Limb (tissue), 2 donors: ENCODE measurements at regions not wholly inside any gene's neighbourhood (a gene's known extent, or its start where the extent isn't known, plus 50 kb on each side); places are given as distances from the start of the nearest gene placed in this dataset.
"Not testable (repeated sequence)": the region's sequence is repeated elsewhere in the genome, so short reads cannot be mapped to it uniquely, and the experiment has no call there.

ENCODE experiments used
- DNase-seq, 2 donors: peaks; one replicate each; pipeline ENCODE4 v3.0.0-alpha.2; 2016; ENCODE audit errors: extremely low spot score in 2 of 2

GRCh38 chr7:26958834-26959233 is 94.4 kb upstream of the SKAP2 start:
- no peak for DNase-seq

DNA sequence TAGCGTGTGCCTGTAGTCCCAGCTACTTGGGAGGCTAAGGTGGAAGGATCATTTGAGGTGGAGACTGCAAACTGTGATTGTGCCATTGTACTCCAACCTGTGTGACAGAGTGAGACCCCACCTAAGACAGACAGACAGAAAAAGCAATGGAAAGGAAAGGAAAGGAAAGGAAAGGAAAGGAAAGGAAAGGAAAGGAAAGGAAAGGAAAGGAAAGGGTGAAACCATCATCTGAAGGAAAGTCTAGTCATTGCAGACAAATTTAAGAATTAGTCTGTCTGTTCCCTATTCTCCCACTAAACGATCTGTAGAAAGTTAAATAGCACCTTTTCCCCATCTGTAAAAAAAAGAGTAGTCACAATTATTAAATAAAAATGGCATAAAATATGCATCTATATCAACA is 91.1 kb upstream of the SKAP2 start:
- DNase-seq, result no peak

- DNase-seq, result no peak
Measured at GRCh38 chr7:26954951-26955350, 90.6 kb upstream of the SKAP2 start.

DNA sequence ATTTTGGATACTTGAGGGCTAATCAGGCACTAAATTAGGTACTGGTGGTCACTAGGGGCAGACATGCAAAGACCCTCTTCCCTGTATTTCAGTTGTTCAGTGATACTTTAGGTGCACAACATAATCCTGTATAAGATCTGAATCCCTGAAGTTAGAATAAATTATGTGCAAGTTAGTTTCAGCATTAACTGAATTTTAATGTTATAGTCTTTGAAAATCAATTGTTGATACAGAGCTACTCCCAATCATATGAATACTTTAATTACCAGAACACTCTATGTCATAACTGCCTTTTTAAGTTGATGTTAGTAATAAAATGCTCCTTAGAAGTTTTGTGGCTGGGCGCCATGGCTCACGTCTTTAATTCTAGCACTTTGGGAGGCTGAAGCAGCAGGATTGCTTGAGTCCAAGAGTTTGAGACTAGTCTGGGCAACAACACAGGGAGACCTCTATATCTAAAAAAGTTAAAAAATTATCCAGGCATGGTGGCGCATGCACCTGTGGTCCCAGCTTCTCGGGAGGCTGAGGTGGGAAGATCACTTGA is 87.1 kb upstream of the SKAP2 start:
- DNase-seq, result no peak

DNA sequence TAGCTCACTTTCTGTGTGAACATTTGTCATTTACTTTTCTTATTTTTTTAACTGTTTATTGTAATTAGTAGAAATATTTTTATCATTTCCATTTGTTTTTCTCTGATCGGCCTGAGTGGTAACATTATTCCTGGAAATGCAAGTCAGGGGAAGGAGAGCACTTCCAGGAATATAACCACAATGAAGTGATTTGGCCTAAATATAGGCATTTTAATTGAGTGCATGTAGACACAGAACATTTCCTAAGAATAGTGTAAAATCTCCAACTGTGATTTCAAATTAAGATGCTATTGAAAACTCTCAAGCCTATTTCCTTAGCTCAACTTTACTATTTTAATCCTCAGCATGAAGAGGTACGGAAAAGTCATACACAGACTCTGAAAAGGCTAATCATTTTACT is 86.5 kb upstream of the SKAP2 start:
- DNase-seq, result no peak

- DNase-seq, result no peak
Measured at GRCh38 chr7:26949319-26949718, 84.9 kb upstream of the SKAP2 start.

GRCh38 chr7:26948617-26949118 is 84.3 kb upstream of the SKAP2 start:
- DNase-seq, result no peak

DNA sequence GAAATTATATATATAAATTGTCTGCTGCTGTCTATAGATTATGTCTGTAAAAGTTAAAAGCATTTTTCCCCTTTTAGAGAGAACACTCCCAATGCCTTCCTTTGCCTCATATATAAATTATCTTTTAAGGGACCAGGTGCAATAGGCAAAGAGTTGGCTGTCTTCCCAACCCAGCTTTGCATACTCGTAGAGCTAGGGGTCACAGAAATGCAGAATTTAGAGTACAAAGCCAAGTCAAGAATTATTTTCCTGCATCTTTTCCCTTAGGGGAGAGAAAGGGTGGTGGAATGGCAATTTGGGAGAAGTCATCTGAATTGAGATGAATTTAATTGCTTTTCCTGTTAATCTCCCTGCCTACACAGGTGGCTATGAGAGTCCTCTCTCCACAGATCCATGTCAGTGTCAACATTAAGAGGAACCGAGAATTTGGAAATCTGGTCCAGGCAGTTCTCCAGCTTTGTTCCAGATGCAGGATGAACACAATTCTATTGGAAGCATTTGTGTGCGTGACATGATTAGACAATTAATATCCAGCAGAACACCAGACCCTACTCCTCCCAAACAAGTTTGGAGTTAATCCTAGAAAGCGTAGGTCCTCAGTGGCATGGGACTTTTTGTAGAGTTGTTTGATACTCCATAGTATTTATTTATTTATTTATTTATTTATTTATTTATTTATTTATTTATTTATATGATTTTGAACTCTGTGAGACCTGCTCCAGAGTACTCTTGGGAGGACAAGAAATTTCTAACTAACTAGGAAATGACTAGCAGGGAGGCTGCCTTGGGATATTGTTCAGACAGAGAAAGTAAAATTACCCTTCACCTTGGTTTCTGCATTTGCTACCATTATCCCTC is 80.3 kb upstream of the SKAP2 start:
- no peak for DNase-seq

GRCh38 chr7:26937939-26938623 is 73.7 kb upstream of the SKAP2 start:
- no peak for DNase-seq

DNA sequence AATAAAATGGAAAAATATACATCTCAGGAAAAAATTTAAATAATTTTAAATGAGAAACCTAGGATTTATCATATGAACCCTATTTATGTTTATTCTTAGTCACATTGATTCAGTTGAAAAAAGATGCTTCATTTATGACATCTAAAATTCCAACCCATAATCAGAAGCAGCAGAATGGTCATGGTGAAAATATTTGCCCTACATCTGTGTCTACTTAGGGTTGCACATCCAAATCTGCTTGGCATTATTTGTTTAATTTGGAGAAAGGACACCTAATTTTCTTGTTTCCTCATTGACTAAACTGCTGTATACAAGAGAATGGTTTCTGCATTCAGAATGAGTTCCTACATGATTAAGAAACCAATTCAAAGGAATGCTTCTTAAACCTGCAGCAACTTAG is 72.9 kb upstream of the SKAP2 start:
- DNase-seq, result no peak

DNA sequence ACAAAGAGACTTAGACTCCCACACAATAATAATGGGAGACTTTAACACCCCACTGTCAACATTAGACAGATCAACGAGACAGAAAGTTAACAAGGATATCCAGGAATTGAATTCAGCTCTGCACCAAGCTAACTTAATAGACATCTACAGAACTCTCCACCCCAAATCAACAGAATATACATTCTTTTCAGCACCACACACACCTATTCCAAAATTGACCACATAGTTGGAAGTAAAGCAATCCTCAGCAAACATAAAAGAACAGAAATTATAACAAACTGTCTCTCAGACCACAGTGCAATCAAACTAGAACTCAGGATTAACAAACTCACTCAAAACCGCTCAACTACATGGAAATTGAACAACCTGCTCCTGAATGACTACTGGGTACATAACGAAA is 68.2 kb upstream of the SKAP2 start:
- DNase-seq, result not testable (repeated sequence)

DNA sequence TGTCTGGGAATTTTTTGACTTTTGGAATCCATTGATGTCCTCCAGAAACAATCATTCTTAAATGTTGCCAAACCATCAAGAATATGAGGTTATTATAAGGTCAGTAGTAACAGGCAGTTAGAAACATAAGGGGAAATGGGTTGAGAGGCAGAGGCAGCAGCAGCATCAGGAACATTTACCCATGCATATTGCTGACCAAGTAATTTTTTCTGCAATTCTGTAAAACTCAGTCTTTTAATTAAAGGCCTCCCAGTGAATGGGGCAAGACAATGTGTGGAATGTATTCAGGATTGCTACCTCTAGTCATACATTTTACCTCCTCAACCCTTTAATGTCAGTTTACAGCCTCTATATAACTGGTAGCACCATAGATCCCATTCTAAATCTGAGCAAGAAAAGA is 66.5 kb upstream of the SKAP2 start:
- DNase-seq, result no peak

- no peak for DNase-seq
Measured at GRCh38 chr7:26930201-26930600, 65.8 kb upstream of the SKAP2 start.

DNA sequence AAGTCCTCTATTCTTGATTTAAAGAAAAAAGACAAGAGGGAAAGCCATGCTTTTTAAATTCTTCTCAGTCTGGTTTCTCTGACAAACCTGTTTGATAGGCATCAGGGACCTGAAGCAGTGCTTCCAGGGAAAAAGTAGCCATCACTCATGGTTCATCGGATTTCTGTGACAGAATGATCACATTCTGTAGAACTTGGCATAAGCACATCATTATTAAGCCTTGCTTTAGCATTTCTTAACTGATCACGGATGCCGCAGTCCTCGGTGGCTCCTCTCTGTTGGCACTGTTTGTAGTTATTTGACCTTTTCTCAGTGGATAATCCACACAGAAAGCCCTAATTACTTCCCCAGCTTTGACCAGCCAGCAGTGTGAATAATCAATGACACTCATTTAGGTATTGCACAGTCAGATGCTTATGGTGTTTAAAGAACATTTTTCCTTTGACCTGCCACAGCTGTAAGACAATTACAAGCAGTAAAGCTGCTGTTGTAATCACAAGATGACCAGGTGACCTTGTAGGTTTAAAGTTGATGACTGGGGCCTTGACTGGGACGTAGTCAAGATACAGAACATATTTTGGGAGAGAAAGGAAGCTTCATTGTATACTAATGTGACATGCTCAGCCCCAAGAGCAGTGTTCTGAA is 64.4 kb upstream of the SKAP2 start:
- DNase-seq, result no peak

- no peak for DNase-seq
Measured at GRCh38 chr7:26925768-26926167, 61.4 kb upstream of the SKAP2 start.

DNA sequence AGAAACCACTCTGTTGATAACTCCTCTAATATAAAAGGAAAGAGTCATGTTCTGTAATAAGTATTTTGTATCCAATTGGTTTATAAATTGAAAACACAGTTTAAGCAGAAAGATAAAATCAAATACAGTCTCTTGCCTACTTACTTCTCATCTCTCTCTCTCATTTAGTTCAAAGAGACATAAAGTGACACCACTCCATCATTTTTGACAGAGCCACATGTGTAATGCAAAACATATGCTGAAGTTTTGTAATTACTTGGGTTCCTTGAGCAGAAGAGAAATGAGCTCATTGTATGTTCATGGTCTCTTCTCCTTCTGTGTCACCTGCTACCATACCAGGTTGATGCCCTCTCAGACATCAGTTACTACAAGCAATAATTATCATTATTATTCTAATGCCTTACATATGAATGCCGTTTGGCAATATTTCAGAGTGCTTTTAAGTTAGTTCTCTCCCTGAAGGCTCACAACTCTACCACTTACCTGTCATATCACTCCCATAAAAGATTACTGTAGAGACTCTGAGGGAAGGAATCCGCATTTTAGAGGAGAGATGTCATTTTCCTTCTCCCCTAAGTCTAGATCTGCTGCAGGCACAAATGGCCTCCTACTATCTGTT is 59.9 kb upstream of the SKAP2 start:
- DNase-seq, result no peak

- no peak for DNase-seq
Measured at GRCh38 chr7:26919906-26920493, 55.6 kb upstream of the SKAP2 start.

GRCh38 chr7:26918241-26918640 is 53.9 kb upstream of the SKAP2 start:
- no peak for DNase-seq

DNA sequence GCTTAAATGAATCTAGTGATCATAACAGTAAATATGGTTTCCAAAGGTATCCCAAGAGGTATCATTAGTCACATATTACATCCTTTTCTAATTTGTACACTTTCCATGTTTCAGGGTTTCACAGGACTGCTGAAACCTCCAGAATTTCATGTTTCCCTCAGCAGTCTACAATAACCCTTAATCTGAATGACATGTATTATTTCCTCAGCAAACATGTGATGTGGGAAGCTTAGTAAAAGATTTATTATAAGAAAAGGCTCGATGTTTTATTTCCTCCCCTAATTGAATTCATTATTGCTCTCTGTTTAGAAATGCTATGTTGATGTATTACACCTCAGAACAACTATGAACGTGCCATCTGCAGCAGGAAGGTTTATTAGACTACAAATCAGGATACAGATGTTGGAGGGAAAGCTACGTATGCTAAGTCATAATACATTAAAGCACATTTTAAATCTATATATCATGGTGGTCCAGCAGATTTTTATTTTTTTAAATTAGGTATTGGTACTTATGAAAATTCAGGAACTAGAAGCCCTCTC is 52.5 kb upstream of the SKAP2 start:
- DNase-seq, result no peak

DNA sequence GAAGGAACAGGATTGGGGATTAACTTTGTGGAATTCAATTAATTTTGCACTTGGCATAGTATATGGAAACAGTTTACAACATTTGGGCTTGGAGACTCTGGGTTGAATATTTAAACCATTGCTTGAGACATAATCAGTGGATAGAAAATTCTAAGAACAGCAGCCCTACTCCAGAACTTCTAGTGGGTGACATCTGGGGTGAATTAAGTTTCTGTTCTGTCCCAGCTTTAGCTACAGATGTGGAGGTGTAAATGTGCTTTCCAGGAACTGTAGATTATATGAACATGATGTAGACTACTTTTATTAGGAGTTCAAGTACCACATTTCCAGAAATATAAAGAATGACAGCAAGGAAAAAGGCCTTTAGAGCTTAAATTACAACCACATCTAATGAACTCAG is 51.9 kb upstream of the SKAP2 start:
- DNase-seq, result peak in 1 of 2 donors; percentile 67
